ENCODE measurements at regions not wholly inside any gene's neighbourhood (a gene's known extent, or its start where the extent isn't known, plus 50 kb on each side); places are given as distances from the start of the nearest gene placed in this dataset.

- TF ChIP-seq YY1 (IDR thresholded peaks at IDR 0.05; ENCODE audit: insufficient read depth, insufficient read length): no peak
- no peak for TF ChIP-seq ZNF274 (IDR thresholded peaks at IDR 0.05; ENCODE audit: low read depth, low read length)
These were observed 248.7 kb downstream of the SOX11 start for GRCh38 chr2:5940596-5941535.

Data from NT2/D1 (cell line).